ENCODE measurements at regions not wholly inside any gene's neighbourhood (a gene's known extent, or its start where the extent isn't known, plus 50 kb on each side); places are given as distances from the start of the nearest gene placed in this dataset.

DNA sequence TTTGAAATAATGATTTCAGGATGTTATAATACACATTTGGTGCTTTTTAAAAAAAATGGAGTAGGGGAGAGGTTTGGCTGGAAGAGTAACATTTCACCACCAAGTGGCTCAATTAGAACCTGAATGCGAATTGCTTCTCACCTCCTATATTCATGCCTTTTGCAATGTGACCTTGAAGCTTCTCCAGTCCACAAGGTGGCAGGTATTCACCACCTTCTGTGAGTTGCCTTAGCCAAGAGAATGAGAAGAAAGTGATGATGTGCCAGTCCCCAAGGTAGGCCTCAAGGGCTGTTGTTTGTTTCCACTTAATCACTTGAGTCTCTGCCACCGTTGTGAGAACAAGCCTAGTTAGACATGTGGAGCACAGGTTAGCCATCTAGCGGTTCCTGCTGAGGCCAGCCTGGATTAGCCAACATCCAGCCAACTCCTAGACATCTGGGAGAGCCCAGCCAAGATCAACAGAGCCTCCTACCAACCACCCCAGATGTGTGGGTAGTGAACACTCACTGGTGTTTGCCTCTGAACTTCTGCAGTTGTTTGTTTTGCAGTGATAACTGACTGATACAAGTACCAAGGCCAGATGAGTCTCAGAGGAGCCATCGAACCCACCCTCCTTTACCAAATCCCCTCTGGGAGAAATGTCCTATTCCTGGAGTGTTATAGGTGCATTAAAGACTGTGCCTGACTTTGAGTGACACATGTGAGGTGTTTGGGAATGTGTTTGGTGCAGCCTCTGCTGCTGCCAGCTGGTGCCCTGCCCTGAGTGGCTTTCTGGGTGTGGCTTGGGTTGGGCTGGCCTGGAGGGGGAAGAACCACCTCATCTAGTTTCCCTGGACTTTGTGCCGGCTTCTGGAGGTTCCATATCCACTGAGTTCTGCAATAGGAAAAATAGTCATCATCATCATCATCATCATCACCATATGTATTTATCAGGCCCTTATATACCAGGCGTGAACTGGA lies 132.5 kb upstream of the RFLNA start (continued):
- TF ChIP-seq, protein P1, sequence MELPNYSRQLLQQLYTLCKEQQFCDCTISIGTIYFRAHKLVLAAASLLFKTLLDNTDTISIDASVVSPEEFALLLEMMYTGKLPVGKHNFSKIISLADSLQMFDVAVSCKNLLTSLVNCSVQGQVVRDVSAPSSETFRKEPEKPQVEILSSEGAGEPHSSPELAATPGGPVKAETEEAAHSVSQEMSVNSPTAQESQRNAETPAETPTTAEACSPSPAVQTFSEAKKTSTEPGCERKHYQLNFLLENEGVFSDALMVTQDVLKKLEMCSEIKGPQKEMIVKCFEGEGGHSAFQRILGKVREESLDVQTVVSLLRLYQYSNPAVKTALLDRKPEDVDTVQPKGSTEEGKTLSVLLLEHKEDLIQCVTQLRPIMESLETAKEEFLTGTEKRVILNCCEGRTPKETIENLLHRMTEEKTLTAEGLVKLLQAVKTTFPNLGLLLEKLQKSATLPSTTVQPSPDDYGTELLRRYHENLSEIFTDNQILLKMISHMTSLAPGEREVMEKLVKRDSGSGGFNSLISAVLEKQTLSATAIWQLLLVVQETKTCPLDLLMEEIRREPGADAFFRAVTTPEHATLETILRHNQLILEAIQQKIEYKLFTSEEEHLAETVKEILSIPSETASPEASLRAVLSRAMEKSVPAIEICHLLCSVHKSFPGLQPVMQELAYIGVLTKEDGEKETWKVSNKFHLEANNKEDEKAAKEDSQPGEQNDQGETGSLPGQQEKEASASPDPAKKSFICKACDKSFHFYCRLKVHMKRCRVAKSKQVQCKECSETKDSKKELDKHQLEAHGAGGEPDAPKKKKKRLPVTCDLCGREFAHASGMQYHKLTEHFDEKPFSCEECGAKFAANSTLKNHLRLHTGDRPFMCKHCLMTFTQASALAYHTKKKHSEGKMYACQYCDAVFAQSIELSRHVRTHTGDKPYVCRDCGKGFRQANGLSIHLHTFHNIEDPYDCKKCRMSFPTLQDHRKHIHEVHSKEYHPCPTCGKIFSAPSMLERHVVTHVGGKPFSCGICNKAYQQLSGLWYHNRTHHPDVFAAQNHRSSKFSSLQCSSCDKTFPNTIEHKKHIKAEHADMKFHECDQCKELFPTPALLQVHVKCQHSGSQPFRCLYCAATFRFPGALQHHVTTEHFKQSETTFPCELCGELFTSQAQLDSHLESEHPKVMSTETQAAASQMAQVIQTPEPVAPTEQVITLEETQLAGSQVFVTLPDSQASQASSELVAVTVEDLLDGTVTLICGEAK (IDR thresholded peaks at IDR 0.05), result no peak
- TF ChIP-seq, protein P1 (CRISPR knock-in tag; IDR thresholded peaks at IDR 0.05), result no peak
- no peak for TF ChIP-seq ZNF672 (CRISPR knock-in tag; IDR thresholded peaks at IDR 0.05)
- TF ChIP-seq RBAK (CRISPR knock-in tag; IDR thresholded peaks at IDR 0.05), result peak; percentile 64; the same call in 1 of the 2 replicates
- TF ChIP-seq MAF1 (CRISPR knock-in tag; IDR thresholded peaks at IDR 0.05; ENCODE audit: borderline replicate concordance), result no peak
- TF ChIP-seq, protein P2, sequence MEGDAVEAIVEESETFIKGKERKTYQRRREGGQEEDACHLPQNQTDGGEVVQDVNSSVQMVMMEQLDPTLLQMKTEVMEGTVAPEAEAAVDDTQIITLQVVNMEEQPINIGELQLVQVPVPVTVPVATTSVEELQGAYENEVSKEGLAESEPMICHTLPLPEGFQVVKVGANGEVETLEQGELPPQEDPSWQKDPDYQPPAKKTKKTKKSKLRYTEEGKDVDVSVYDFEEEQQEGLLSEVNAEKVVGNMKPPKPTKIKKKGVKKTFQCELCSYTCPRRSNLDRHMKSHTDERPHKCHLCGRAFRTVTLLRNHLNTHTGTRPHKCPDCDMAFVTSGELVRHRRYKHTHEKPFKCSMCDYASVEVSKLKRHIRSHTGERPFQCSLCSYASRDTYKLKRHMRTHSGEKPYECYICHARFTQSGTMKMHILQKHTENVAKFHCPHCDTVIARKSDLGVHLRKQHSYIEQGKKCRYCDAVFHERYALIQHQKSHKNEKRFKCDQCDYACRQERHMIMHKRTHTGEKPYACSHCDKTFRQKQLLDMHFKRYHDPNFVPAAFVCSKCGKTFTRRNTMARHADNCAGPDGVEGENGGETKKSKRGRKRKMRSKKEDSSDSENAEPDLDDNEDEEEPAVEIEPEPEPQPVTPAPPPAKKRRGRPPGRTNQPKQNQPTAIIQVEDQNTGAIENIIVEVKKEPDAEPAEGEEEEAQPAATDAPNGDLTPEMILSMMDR (CRISPR knock-in tag; IDR thresholded peaks at IDR 0.05), result peak; percentile 32
- no peak for TF ChIP-seq GFI1 (CRISPR knock-in tag; IDR thresholded peaks at IDR 0.05; ENCODE audit: borderline replicate concordance)
- no peak for TF ChIP-seq CBX1 (IDR thresholded peaks at IDR 0.05; ENCODE audit: low read depth)
- peak; percentile 51 for TF ChIP-seq STAG1 (CRISPR knock-in tag; IDR thresholded peaks at IDR 0.05)
- TF ChIP-seq ZMYM3 (CRISPR knock-in tag; IDR thresholded peaks at IDR 0.05), result 0 out of 2 replicates have a peak, but pooled peaks have one; percentile 12
- TF ChIP-seq KLF16 (CRISPR knock-in tag; IDR thresholded peaks at IDR 0.05), result no peak
- TF ChIP-seq HOXA5 (CRISPR knock-in tag; IDR thresholded peaks at IDR 0.05), result no peak
